ENCODE measurements at regions not wholly inside any gene's neighbourhood (a gene's known extent, or its start where the extent isn't known, plus 50 kb on each side); places are given as distances from the start of the nearest gene placed in this dataset.

DNA sequence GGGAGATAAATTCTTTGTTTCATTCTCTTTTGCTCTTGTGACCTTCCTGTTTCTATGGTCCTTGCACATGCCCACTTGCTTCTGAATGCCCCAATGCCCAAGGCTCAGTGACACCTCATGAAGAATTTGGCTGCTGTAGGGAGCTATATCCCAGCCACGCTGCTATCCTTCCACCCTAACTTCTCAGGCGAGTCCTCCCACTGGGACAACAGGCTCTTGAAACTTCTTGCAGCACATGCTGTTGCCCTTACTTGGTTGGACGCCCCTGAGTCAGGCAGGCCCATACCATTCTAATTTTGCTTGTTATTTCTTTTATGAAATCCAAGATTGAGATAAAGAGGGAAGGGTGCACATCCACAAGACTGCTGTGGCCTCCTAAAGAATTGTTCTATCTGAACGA lies 57.6 kb upstream of the BLID start:
- WGBS = 92% methylated on average over 4 of the region's 4 CpGs
- Histone ChIP-seq H3K9ac (ENCODE audit: low read depth in 1 of 2, low read length in 2 of 2) (no peak overlapping the region), H3K27me3 (ENCODE audit: control insufficient read depth in 4 of 4, insufficient read depth in 4 of 4, low read length in 3 of 4) (no peaks in the 10 kb centered on the region), H3K4me3 (ENCODE audit: low read depth in 1 of 3, low read length in 3 of 3) (no peak overlapping the region), H3K27ac (ENCODE audit: low read depth in 1 of 2, low read length in 2 of 2) (no peak overlapping the region), H3K4me1 (ENCODE audit: control insufficient read depth in 4 of 4, insufficient read depth in 4 of 4, low read length in 3 of 4) (no peaks in the 10 kb centered on the region), H3K36me3 (ENCODE audit: control insufficient read depth in 4 of 4, insufficient read depth in 3 of 4, low read depth in 1 of 4, low read length in 3 of 4) (peaks cover 0 to 2% (median 0%) of the 10 kb centered on the region in 4 donors), H3K9me3 (ENCODE audit: control insufficient read depth in 4 of 4, low read length in 3 of 4) (no peaks in the 10 kb centered on the region)
- TF ChIP-seq GABPA (IDR thresholded peaks at IDR 0.05 in 1 of 2, conservative IDR thresholded peaks at IDR 0.05 in 1 of 2) (no peak), RXRA (IDR thresholded peaks at IDR 0.05) (no peak), EGR1 (IDR thresholded peaks at IDR 0.05; ENCODE audit: low read depth in 2 of 2) (no peak), RAD21 (IDR thresholded peaks at IDR 0.05) (no peak), HNF4A (conservative IDR thresholded peaks at IDR 0.05) (no peak), HNF4G (IDR thresholded peaks at IDR 0.05) (no peak), NR2F2 (IDR thresholded peaks at IDR 0.05) (no peak), YY1 (IDR thresholded peaks at IDR 0.05) (no peak)
- TF ChIP-seq, protein P1, sequence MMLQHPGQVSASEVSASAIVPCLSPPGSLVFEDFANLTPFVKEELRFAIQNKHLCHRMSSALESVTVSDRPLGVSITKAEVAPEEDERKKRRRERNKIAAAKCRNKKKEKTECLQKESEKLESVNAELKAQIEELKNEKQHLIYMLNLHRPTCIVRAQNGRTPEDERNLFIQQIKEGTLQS (IDR thresholded peaks at IDR 0.05) = no peak
- TF ChIP-seq, protein P2, sequence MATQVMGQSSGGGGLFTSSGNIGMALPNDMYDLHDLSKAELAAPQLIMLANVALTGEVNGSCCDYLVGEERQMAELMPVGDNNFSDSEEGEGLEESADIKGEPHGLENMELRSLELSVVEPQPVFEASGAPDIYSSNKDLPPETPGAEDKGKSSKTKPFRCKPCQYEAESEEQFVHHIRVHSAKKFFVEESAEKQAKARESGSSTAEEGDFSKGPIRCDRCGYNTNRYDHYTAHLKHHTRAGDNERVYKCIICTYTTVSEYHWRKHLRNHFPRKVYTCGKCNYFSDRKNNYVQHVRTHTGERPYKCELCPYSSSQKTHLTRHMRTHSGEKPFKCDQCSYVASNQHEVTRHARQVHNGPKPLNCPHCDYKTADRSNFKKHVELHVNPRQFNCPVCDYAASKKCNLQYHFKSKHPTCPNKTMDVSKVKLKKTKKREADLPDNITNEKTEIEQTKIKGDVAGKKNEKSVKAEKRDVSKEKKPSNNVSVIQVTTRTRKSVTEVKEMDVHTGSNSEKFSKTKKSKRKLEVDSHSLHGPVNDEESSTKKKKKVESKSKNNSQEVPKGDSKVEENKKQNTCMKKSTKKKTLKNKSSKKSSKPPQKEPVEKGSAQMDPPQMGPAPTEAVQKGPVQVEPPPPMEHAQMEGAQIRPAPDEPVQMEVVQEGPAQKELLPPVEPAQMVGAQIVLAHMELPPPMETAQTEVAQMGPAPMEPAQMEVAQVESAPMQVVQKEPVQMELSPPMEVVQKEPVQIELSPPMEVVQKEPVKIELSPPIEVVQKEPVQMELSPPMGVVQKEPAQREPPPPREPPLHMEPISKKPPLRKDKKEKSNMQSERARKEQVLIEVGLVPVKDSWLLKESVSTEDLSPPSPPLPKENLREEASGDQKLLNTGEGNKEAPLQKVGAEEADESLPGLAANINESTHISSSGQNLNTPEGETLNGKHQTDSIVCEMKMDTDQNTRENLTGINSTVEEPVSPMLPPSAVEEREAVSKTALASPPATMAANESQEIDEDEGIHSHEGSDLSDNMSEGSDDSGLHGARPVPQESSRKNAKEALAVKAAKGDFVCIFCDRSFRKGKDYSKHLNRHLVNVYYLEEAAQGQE (IDR thresholded peaks at IDR 0.05) = no peak
- TF ChIP-seq, protein P3, sequence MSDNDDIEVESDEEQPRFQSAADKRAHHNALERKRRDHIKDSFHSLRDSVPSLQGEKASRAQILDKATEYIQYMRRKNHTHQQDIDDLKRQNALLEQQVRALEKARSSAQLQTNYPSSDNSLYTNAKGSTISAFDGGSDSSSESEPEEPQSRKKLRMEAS (IDR thresholded peaks at IDR 0.05) = no peak
- TF ChIP-seq, protein P4, sequence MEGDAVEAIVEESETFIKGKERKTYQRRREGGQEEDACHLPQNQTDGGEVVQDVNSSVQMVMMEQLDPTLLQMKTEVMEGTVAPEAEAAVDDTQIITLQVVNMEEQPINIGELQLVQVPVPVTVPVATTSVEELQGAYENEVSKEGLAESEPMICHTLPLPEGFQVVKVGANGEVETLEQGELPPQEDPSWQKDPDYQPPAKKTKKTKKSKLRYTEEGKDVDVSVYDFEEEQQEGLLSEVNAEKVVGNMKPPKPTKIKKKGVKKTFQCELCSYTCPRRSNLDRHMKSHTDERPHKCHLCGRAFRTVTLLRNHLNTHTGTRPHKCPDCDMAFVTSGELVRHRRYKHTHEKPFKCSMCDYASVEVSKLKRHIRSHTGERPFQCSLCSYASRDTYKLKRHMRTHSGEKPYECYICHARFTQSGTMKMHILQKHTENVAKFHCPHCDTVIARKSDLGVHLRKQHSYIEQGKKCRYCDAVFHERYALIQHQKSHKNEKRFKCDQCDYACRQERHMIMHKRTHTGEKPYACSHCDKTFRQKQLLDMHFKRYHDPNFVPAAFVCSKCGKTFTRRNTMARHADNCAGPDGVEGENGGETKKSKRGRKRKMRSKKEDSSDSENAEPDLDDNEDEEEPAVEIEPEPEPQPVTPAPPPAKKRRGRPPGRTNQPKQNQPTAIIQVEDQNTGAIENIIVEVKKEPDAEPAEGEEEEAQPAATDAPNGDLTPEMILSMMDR (IDR thresholded peaks at IDR 0.05; ENCODE audit: low read depth, low read length, missing input control) = no peak
- TF ChIP-seq, protein P5, sequence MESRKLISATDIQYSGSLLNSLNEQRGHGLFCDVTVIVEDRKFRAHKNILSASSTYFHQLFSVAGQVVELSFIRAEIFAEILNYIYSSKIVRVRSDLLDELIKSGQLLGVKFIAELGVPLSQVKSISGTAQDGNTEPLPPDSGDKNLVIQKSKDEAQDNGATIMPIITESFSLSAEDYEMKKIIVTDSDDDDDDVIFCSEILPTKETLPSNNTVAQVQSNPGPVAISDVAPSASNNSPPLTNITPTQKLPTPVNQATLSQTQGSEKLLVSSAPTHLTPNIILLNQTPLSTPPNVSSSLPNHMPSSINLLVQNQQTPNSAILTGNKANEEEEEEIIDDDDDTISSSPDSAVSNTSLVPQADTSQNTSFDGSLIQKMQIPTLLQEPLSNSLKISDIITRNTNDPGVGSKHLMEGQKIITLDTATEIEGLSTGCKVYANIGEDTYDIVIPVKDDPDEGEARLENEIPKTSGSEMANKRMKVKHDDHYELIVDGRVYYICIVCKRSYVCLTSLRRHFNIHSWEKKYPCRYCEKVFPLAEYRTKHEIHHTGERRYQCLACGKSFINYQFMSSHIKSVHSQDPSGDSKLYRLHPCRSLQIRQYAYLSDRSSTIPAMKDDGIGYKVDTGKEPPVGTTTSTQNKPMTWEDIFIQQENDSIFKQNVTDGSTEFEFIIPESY (IDR thresholded peaks at IDR 0.05) = no peak
- no peak for DNase-seq (ENCODE audit: low spot score)

DNA sequence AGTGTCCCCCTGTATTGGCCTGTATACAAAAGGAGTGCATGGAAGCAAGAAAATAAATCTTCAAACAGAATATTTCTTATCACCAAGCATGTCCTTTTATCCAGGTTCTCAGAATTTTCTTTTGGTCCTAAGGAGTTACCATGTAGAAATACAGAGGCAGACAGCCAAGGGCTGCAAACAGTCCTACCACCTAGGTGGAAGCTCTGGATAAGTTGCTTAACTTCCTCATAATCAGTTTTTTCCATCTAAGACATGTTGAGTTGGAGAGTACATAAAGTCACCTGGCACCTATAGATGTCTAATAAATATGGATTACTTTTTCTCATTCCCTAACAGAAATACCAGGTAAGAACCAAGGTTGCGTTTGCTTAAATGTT lies 57.0 kb upstream of the BLID start:
- H3K36me3 ChIP-seq (ENCODE audit: control insufficient read depth in 4 of 4, insufficient read depth in 3 of 4, low read depth in 1 of 4, low read length in 3 of 4) = peaks cover 0 to 2% (median 0%) of the 10 kb centered on the region in 4 donors
- no peak overlapping the region for H3K9ac ChIP-seq (ENCODE audit: low read depth in 1 of 2, low read length in 2 of 2)
- WGBS = 97% methylated on average over 1 of the region's 1 CpG
- no peak overlapping the region for H3K4me3 ChIP-seq (ENCODE audit: low read depth in 1 of 3, low read length in 3 of 3)
- DNase-seq (ENCODE audit: low spot score) = no peak
- H3K4me1 ChIP-seq (ENCODE audit: control insufficient read depth in 4 of 4, insufficient read depth in 4 of 4, low read length in 3 of 4) = no peaks in the 10 kb centered on the region
- no peaks in the 10 kb centered on the region for H3K9me3 ChIP-seq (ENCODE audit: control insufficient read depth in 4 of 4, low read length in 3 of 4)
- no peak overlapping the region for H3K27ac ChIP-seq (ENCODE audit: low read depth in 1 of 2, low read length in 2 of 2)
- H3K27me3 ChIP-seq (ENCODE audit: control insufficient read depth in 4 of 4, insufficient read depth in 4 of 4, low read length in 3 of 4) = no peaks in the 10 kb centered on the region
- TF ChIP-seq EGR1 (IDR thresholded peaks at IDR 0.05; ENCODE audit: low read depth in 2 of 2) (no peak), RXRA (IDR thresholded peaks at IDR 0.05) (no peak), RAD21 (IDR thresholded peaks at IDR 0.05) (no peak), FOXA1 (IDR thresholded peaks at IDR 0.05) (no peak), YY1 (IDR thresholded peaks at IDR 0.05) (no peak), TAF1 (conservative IDR thresholded peaks at IDR 0.05) (no peak), FOXA2 (IDR thresholded peaks at IDR 0.05) (no peak), NR2F2 (IDR thresholded peaks at IDR 0.05) (no peak), HNF4G (IDR thresholded peaks at IDR 0.05) (no peak), JUND (IDR thresholded peaks at IDR 0.05) (no peak), HNF4A (conservative IDR thresholded peaks at IDR 0.05) (no peak), SP1 (IDR thresholded peaks at IDR 0.05) (no peak)
- TF ChIP-seq, protein P4 (IDR thresholded peaks at IDR 0.05; ENCODE audit: low read depth, low read length, missing input control) = no peak
- TF ChIP-seq, protein P5 (IDR thresholded peaks at IDR 0.05) = no peak
- TF ChIP-seq, protein P3 (IDR thresholded peaks at IDR 0.05) = no peak
- TF ChIP-seq, protein P1 (IDR thresholded peaks at IDR 0.05) = no peak
